ENCODE measurements at regions not wholly inside any gene's neighbourhood (a gene's known extent, or its start where the extent isn't known, plus 50 kb on each side); places are given as distances from the start of the nearest gene placed in this dataset.

DNA sequence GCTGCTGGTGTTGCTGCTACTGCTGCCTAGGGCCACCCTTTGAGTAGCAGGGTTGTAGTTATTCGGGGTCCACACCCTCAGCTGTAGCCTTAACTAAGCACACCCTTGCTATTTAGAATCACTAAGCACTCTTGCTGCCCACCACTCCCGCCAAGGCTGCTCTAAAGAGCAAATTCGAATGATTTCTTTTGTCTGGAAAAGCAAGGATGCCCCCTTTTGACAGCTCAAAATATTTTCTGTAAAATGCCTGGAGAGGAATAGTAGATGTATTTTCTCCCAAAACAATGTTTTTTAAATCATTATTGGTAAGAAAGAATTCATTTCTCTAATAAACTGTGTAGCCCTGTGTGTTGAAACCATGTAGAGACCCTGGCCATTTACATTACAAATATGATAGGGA, 80.8 kb upstream of the PAPOLG start:
- TF ChIP-seq, protein P1, sequence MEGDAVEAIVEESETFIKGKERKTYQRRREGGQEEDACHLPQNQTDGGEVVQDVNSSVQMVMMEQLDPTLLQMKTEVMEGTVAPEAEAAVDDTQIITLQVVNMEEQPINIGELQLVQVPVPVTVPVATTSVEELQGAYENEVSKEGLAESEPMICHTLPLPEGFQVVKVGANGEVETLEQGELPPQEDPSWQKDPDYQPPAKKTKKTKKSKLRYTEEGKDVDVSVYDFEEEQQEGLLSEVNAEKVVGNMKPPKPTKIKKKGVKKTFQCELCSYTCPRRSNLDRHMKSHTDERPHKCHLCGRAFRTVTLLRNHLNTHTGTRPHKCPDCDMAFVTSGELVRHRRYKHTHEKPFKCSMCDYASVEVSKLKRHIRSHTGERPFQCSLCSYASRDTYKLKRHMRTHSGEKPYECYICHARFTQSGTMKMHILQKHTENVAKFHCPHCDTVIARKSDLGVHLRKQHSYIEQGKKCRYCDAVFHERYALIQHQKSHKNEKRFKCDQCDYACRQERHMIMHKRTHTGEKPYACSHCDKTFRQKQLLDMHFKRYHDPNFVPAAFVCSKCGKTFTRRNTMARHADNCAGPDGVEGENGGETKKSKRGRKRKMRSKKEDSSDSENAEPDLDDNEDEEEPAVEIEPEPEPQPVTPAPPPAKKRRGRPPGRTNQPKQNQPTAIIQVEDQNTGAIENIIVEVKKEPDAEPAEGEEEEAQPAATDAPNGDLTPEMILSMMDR (conservative IDR thresholded peaks at IDR 0.05 in 1 of 2, IDR thresholded peaks at IDR 0.05 in 1 of 2; ENCODE audit: extremely low read depth in 1 of 2, insufficient read depth in 1 of 2, low read depth in 1 of 2, low read length in 2 of 2) = no peak
- no peak for TF ChIP-seq EZH2 (IDR thresholded peaks at IDR 0.05; ENCODE audit: borderline replicate concordance, low read length)

All from mammary epithelial cell (primary cell).